OCI-LY1 (cell line): ENCODE measurements at regions not wholly inside any gene's neighbourhood (a gene's known extent, or its start where the extent isn't known, plus 50 kb on each side); places are given as distances from the start of the nearest gene placed in this dataset.

Source experiments
- H2AFZ ChIP-seq: fragments of 200-600 bp; sonication (generic), shearing (Covaris generic); 2 replicates; pipeline ENCODE4 v1.6.0; 2014; ENCODE audit warnings: antibody characterized with exemption, mild to moderate bottlenecking, low read length
- H3F3A ChIP-seq: fragments of 200-600 bp; sonication (generic), shearing (Covaris generic); 2 replicates; pipeline ENCODE4 v1.6.0; 2014; ENCODE audit warnings: mild to moderate bottlenecking, antibody characterized with exemption, low read length, moderate library complexity; ENCODE audit not compliant: insufficient read depth
- H3K27ac ChIP-seq: fragments of 200-600 bp; sonication (generic); 2 replicates; pipeline ENCODE4 v1.5.1; 2014; ENCODE audit warnings: low read length, mixed run types, mild to moderate bottlenecking, low read depth; ENCODE audit not compliant: poor library complexity, severe bottlenecking
- H3K27me3 ChIP-seq: fragments of 200-600 bp; sonication (generic); 2 replicates; pipeline ENCODE4 v1.6.0; 2014; ENCODE audit warnings: antibody characterized with exemption, mild to moderate bottlenecking, low read length, moderate library complexity; ENCODE audit not compliant: insufficient read depth
- H3K36me3 ChIP-seq: fragments of 200-600 bp; sonication (generic); 2 replicates; pipeline ENCODE4 v1.6.1; 2014; ENCODE audit warnings: mild to moderate bottlenecking, antibody characterized with exemption, low read length, moderate library complexity, mixed read lengths; ENCODE audit not compliant: insufficient read depth
- H3K4me1 ChIP-seq: fragments of 200-600 bp; sonication (generic); 2 replicates; pipeline ENCODE4 v1.5.1; 2014; ENCODE audit warnings: mild to moderate bottlenecking, low read length, moderate library complexity; ENCODE audit not compliant: insufficient read depth, severe bottlenecking
- H3K4me2 ChIP-seq: fragments of 200-600 bp; sonication (generic), shearing (Covaris generic); 2 replicates; pipeline ENCODE4 v1.6.1; 2014; ENCODE audit warnings: low read length
- H3K4me3 ChIP-seq: fragments of 200-600 bp; sonication (generic); 2 replicates; pipeline ENCODE4 v1.5.1; 2014; ENCODE audit warnings: low read length, low read depth, mild to moderate bottlenecking, mixed read lengths; ENCODE audit not compliant: poor library complexity, severe bottlenecking
- H3K79me2 ChIP-seq: fragments of 200-600 bp; shearing (Covaris generic); 2 replicates; pipeline ENCODE4 v1.6.1; 2016; ENCODE audit warnings: mixed run types, low read length, mixed read lengths; ENCODE audit not compliant: insufficient read depth
- H3K9ac ChIP-seq: fragments of 200-600 bp; sonication (generic), shearing (Covaris generic); 2 replicates; pipeline ENCODE4 v1.6.1; 2014; ENCODE audit warnings: mild to moderate bottlenecking, low read length, mixed read lengths
- H3K9me2 ChIP-seq: fragments of 200-600 bp; sonication (generic), shearing (Covaris generic); 2 replicates; pipeline ENCODE4 v1.6.1; 2014; ENCODE audit warnings: low read depth, mild to moderate bottlenecking, low read length, mixed read lengths
- H3K9me3 ChIP-seq: fragments of 200-600 bp; shearing (Covaris generic); 2 replicates; pipeline ENCODE4 v1.6.1; 2014; ENCODE audit warnings: low read length, mixed read lengths
- H4K20me1 ChIP-seq: fragments of 200-600 bp; sonication (generic), shearing (Covaris generic); 2 replicates; pipeline ENCODE4 v1.6.0; 2016; ENCODE audit warnings: mild to moderate bottlenecking, low read length; ENCODE audit not compliant: insufficient read depth
- EZH2 ChIP-seq: fragments of 200-600 bp; sonication (generic), shearing (Covaris generic); IDR thresholded peaks from 2 replicates; pipeline ENCODE4 v1.8.0; 2017; ENCODE audit warnings: borderline replicate concordance, mixed run types, mild to moderate bottlenecking, antibody characterized with exemption, low read length, moderate library complexity, mixed read lengths
- TF ChIP-seq, protein P1 (sequence below): fragments of 200-600 bp; sonication (generic), shearing (Covaris generic); IDR thresholded peaks from 2 replicates; pipeline ENCODE4 v1.5.1; 2017; ENCODE audit warnings: mild to moderate bottlenecking, antibody characterized with exemption, low read length, moderate library complexity, mixed read lengths

GRCh38 chr1:173422456-173422976 lies 54.6 kb upstream of the PRDX6 start:
- H2AFZ ChIP-seq: no peak overlapping the region
- H3K36me3 ChIP-seq: peaks cover 43% of the 10 kb centered on the region
- no peak for TF ChIP-seq EZH2
- TF ChIP-seq, protein P1, sequence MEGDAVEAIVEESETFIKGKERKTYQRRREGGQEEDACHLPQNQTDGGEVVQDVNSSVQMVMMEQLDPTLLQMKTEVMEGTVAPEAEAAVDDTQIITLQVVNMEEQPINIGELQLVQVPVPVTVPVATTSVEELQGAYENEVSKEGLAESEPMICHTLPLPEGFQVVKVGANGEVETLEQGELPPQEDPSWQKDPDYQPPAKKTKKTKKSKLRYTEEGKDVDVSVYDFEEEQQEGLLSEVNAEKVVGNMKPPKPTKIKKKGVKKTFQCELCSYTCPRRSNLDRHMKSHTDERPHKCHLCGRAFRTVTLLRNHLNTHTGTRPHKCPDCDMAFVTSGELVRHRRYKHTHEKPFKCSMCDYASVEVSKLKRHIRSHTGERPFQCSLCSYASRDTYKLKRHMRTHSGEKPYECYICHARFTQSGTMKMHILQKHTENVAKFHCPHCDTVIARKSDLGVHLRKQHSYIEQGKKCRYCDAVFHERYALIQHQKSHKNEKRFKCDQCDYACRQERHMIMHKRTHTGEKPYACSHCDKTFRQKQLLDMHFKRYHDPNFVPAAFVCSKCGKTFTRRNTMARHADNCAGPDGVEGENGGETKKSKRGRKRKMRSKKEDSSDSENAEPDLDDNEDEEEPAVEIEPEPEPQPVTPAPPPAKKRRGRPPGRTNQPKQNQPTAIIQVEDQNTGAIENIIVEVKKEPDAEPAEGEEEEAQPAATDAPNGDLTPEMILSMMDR: no peak
- no peaks in the 10 kb centered on the region for H3K9me2 ChIP-seq
- no peak overlapping the region for H3K27ac ChIP-seq
- no peak overlapping the region for H3K9ac ChIP-seq
- no peaks in the 10 kb centered on the region for H3F3A ChIP-seq
- H3K9me3 ChIP-seq: no peaks in the 10 kb centered on the region
- no peak overlapping the region for H3K4me3 ChIP-seq
- peaks cover 24% of the 10 kb centered on the region for H3K4me1 ChIP-seq
- no peaks in the 10 kb centered on the region for H4K20me1 ChIP-seq
- H3K4me2 ChIP-seq: no peak overlapping the region
- no peaks in the 10 kb centered on the region for H3K27me3 ChIP-seq
- no peaks in the 10 kb centered on the region for H3K79me2 ChIP-seq

- Histone ChIP-seq H3K27ac (no peak overlapping the region), H4K20me1 (no peaks in the 10 kb centered on the region), H3K79me2 (no peaks in the 10 kb centered on the region), H3K9me3 (no peaks in the 10 kb centered on the region), H3F3A (no peaks in the 10 kb centered on the region), H3K36me3 (peaks cover 40% of the 10 kb centered on the region), H3K4me2 (no peak overlapping the region), H3K4me3 (no peak overlapping the region), H3K27me3 (no peaks in the 10 kb centered on the region), H3K4me1 (peaks cover 16% of the 10 kb centered on the region), H3K9ac (no peak overlapping the region), H2AFZ (no peak overlapping the region), H3K9me2 (no peaks in the 10 kb centered on the region)
- TF ChIP-seq EZH2: no peak
Measured at GRCh38 chr1:173423291-173423690, 53.8 kb upstream of the PRDX6 start.

DNA sequence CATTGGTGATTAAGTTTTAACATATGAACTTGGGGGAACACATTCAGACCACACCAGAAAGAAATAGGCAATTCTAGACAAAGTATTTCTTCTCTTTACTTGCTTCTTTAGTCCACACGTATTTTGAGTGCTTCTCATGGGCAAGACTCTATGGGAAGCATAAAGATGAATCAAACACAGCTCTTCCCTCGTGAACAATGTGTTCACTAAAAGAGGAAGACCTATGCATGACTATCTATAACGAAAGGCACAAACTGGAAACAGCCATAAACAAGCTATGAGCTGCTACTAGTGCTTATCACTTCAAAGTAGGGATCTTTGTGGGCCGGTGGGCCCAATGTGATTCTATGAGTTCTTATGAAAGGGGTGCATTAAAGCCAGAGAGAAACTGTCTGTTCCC lies 53.0 kb upstream of the PRDX6 start:
- no peak overlapping the region for H2AFZ ChIP-seq
- H3K36me3 ChIP-seq: peaks cover 34% of the 10 kb centered on the region
- H3K9ac ChIP-seq: no peak overlapping the region
- no peak overlapping the region for H3K4me3 ChIP-seq
- no peaks in the 10 kb centered on the region for H3K79me2 ChIP-seq
- no peaks in the 10 kb centered on the region for H3K9me3 ChIP-seq
- H3K4me2 ChIP-seq: no peak overlapping the region
- H3K9me2 ChIP-seq: no peaks in the 10 kb centered on the region
- TF ChIP-seq, protein P1: no peak
- no peak for TF ChIP-seq EZH2
- peaks cover 16% of the 10 kb centered on the region for H3K4me1 ChIP-seq
- H4K20me1 ChIP-seq: no peaks in the 10 kb centered on the region
- H3F3A ChIP-seq: no peaks in the 10 kb centered on the region
- no peaks in the 10 kb centered on the region for H3K27me3 ChIP-seq
- no peak overlapping the region for H3K27ac ChIP-seq

DNA sequence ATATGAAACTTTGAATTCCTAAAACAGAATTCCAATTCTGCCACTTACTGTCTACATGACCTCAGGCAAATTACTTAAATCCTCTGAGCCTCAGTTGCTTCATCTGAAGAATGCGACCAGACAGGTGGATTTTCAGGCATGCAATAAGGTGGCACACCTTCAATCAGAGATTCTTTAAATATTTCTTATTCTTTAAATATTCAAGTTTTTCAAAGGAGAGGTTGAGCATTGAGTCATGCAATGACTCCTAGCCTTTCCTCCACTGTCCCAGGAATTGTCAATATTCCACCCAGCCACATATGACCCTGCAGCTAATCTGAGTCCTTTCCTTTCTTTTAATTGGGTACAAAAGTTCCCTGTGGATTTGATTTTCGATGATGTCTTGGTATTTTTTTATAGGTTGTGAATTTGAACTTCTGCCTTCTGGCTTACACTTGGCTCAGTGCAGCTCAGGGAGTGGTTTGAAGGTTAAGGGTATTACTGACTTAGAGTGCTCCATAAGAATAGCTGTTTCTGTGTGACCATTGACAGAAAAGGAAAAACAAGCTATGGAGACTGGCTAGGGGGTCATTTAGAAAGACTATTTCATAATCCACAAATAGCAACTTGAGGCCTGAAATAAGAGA lies 52.2 kb upstream of the PRDX6 start:
- Histone ChIP-seq H3K79me2 (no peaks in the 10 kb centered on the region), H3K4me2 (no peak overlapping the region), H3K27ac (no peak overlapping the region), H4K20me1 (no peaks in the 10 kb centered on the region), H3K9me2 (no peaks in the 10 kb centered on the region), H3K27me3 (no peaks in the 10 kb centered on the region), H3K9me3 (no peaks in the 10 kb centered on the region), H2AFZ (no peak overlapping the region), H3F3A (no peaks in the 10 kb centered on the region), H3K9ac (no peak overlapping the region), H3K36me3 (peaks cover 34% of the 10 kb centered on the region), H3K4me1 (peaks cover 17% of the 10 kb centered on the region), H3K4me3 (no peak overlapping the region)
- TF ChIP-seq, protein P1: no peak
- no peak for TF ChIP-seq EZH2
